Small intestine (tissue), 7 donors: ENCODE measurements at regions not wholly inside any gene's neighbourhood (a gene's known extent, or its start where the extent isn't known, plus 50 kb on each side); places are given as distances from the start of the nearest gene placed in this dataset.

ENCODE experiments used
- DNase-seq, 2 donors: peaks; one replicate each; pipeline versions ENCODE4 v3.0.0 to v3.0.0-alpha.2; 2013
- FAIRE-seq: peaks from 2 replicates; lab custom pipeline; 2012; peaks lifted over from hg19 to GRCh38; lab: Jason Lieb, UNC
- H3K27ac ChIP-seq, 3 donors: one replicate each; pipeline ENCODE4 v1.5.1; 2013; ENCODE audit warnings: low read length in 2 of 3, mild to moderate bottlenecking in 2 of 3, control low read depth in 1 of 3, inconsistent platforms in 1 of 3, low read depth in 1 of 3, moderate library complexity in 1 of 3
- H3K27me3 ChIP-seq, 3 donors: one replicate each; pipeline ENCODE4 v1.6.1; 2013; ENCODE audit warnings: low read length in 3 of 3, inconsistent platforms in 1 of 3; ENCODE audit not compliant: control insufficient read depth in 3 of 3, insufficient read depth in 3 of 3
- H3K36me3 ChIP-seq, 3 donors: one replicate each; pipeline ENCODE4 v1.6.1; 2013; ENCODE audit warnings: low read length in 3 of 3, inconsistent platforms in 1 of 3, low read depth in 1 of 3, mild to moderate bottlenecking in 1 of 3, moderate library complexity in 1 of 3; ENCODE audit not compliant: control insufficient read depth in 3 of 3, insufficient read depth in 2 of 3
- H3K4me1 ChIP-seq, 3 donors: one replicate each; pipeline ENCODE4 v1.6.1; 2013; ENCODE audit warnings: low read length in 2 of 3, inconsistent platforms in 1 of 3, low read depth in 1 of 3, mild to moderate bottlenecking in 1 of 3, moderate library complexity in 1 of 3; ENCODE audit not compliant: control insufficient read depth in 3 of 3, insufficient read depth in 2 of 3
- H3K4me3 ChIP-seq, 3 donors: one replicate each; pipeline ENCODE4 v1.5.1; 2013; ENCODE audit warnings: low read length in 3 of 3, control low read depth in 1 of 3, inconsistent platforms in 1 of 3, low read depth in 1 of 3, mild to moderate bottlenecking in 1 of 3, moderate library complexity in 1 of 3
- H3K9me3 ChIP-seq, 2 donors: one replicate each; pipeline ENCODE4 v1.6.1; 2013; ENCODE audit warnings: low read depth in 1 of 2, low read length in 1 of 2; ENCODE audit not compliant: control insufficient read depth in 2 of 2, insufficient read depth in 1 of 2
- WGBS, 3 donors: extraction: QIAGEN DNeasy Blood & Tissue Kit; methylation state at CpG; one replicate each; pipeline ENCODE4 v1.1.7; 2013; 5-methylcytosine and 5-hydroxymethylcytosine counted together
- donor health status: healthy with polysubstance abuse.
- donor health status: control.
- donor health status: control.
- donor health status: Bipolar disorder and iron deficiency.
- donor health status: healthy.

- FAIRE-seq, result no peak
- WGBS, 3 donors, result 83 to 87% (median 86%) methylated on average over 13 of the region's 13 CpGs
- H3K4me3 ChIP-seq, result no peak overlapping the region
- H3K36me3 ChIP-seq, result no peaks in the 10 kb centered on the region
- peaks cover 0 to 9% (median 2%) of the 10 kb centered on the region in 3 donors for H3K27me3 ChIP-seq
- H3K9me3 ChIP-seq, result no peaks in the 10 kb centered on the region
- H3K4me1 ChIP-seq, result no peaks in the 10 kb centered on the region
- H3K27ac ChIP-seq, result no peak overlapping the region
- DNase-seq, result no peak
Observed at GRCh38 chr13:111977179-111977506, 89.8 kb upstream of the SOX1 start.

DNA sequence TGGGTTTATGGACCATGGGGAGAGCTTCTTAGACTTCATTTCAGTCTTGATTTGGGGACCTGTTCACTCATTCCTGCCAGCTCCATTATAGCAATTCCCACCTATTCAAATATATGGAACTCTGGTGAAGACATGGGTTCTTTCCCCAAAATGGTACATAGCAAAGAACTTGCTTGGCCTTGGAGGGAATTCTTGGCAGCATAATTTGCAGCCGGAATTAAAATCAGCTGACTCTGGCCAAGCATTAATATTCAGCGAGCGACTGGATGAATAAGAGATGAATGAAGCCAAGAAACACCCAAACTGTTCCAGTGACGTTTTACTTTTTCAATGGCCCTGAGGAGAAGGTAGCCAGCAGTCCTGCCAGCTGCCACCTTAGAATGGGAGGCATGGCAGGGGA lies 88.4 kb upstream of the SOX1 start:
- Histone ChIP-seq H3K9me3 (no peaks in the 10 kb centered on the region), H3K27me3 (peaks cover 0 to 3% (median 0%) of the 10 kb centered on the region in 3 donors), H3K27ac (no peak overlapping the region), H3K36me3 (no peaks in the 10 kb centered on the region), H3K4me1 (no peaks in the 10 kb centered on the region), H3K4me3 (no peak overlapping the region)
- FAIRE-seq (no peak), DNase-seq (no peak)
- WGBS, 3 donors, result 45 to 56% (median 53%) methylated on average over 4 of the region's 4 CpGs

- Histone ChIP-seq H3K4me1 (no peaks in the 10 kb centered on the region), H3K9me3 (no peaks in the 10 kb centered on the region), H3K4me3 (no peak overlapping the region), H3K27ac (no peak overlapping the region), H3K36me3 (no peaks in the 10 kb centered on the region), H3K27me3 (no peaks in the 10 kb centered on the region)
- no peak for DNase-seq
- WGBS, 3 donors, result 84 to 85% (median 84%) methylated on average over 15 of the region's 15 CpGs
- FAIRE-seq, result no peak
Observed at GRCh38 chr13:111980146-111980929, 86.6 kb upstream of the SOX1 start.

DNA sequence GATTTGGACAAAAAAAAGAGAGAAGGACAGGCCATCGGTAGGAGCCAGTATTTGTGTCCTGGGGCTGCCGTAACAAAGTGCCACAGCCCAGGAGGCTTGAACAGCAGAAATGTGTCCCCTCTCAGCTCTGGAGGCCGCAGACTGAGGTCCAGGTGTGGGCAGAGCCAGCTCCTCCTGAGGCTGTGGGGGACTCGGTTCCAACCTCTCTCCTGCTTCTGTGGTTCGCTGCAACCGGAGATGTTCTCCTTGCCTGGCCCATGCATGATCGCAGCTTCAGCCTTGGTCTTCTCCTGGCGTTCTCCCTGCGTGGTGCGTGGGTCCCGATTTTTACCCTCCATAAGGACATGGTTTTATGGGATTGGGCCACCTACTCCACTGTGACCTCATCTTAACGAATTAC lies 85.9 kb upstream of the SOX1 start:
- FAIRE-seq (no peak), DNase-seq (no peak)
- Histone ChIP-seq H3K27ac (no peak overlapping the region), H3K4me3 (no peak overlapping the region), H3K27me3 (no peaks in the 10 kb centered on the region), H3K36me3 (no peaks in the 10 kb centered on the region), H3K4me1 (no peaks in the 10 kb centered on the region), H3K9me3 (no peaks in the 10 kb centered on the region)
- WGBS, 3 donors, result 85 to 92% (median 90%) methylated on average over 12 of the region's 12 CpGs

GRCh38 chr13:111981446-111982165 lies 85.3 kb upstream of the SOX1 start:
- no peaks in the 10 kb centered on the region for H3K4me1 ChIP-seq
- WGBS, 3 donors, result 45 to 60% (median 53%) methylated on average over 12 of the region's 12 CpGs
- H3K27me3 ChIP-seq, result no peaks in the 10 kb centered on the region
- no peak for DNase-seq
- no peaks in the 10 kb centered on the region for H3K9me3 ChIP-seq
- H3K4me3 ChIP-seq, result no peak overlapping the region
- no peak overlapping the region for H3K27ac ChIP-seq
- no peaks in the 10 kb centered on the region for H3K36me3 ChIP-seq
- FAIRE-seq, result no peak

GRCh38 chr13:111984349-111984748 lies 82.6 kb upstream of the SOX1 start:
- Histone ChIP-seq H3K9me3 (no peaks in the 10 kb centered on the region), H3K4me3 (no peak overlapping the region), H3K27ac (no peak overlapping the region), H3K36me3 (no peaks in the 10 kb centered on the region), H3K27me3 (no peaks in the 10 kb centered on the region), H3K4me1 (no peaks in the 10 kb centered on the region)
- FAIRE-seq (no peak), DNase-seq (no peak)
- 77 to 94% (median 79%) methylated on average over 1 of the region's 1 CpG for WGBS, 3 donors

GRCh38 chr13:111990362-111990761 lies 76.6 kb upstream of the SOX1 start:
- 84 to 100% (median 87%) methylated on average over 1 of the region's 1 CpG for WGBS, 3 donors
- FAIRE-seq, result no peak

GRCh38 chr13:111992911-111993310 lies 74.0 kb upstream of the SOX1 start:
- H3K27ac ChIP-seq, result no peak overlapping the region
- peaks cover 0 to 15% of the 10 kb centered on the region in 2 donors for H3K9me3 ChIP-seq
- DNase-seq (no peak), FAIRE-seq (no peak)
- H3K4me1 ChIP-seq, result no peaks in the 10 kb centered on the region
- no peaks in the 10 kb centered on the region for H3K27me3 ChIP-seq
- H3K4me3 ChIP-seq, result no peak overlapping the region
- H3K36me3 ChIP-seq, result no peaks in the 10 kb centered on the region

More at GRCh38 chr13:111990362-111990761, 76.6 kb upstream of the SOX1 start:
- Histone ChIP-seq H3K4me3 (no peak overlapping the region), H3K4me1 (no peaks in the 10 kb centered on the region), H3K27me3 (no peaks in the 10 kb centered on the region), H3K27ac (no peak overlapping the region), H3K9me3 (peaks cover 0 to 15% of the 10 kb centered on the region in 2 donors), H3K36me3 (no peaks in the 10 kb centered on the region)
- DNase-seq, result no peak
